ENCODE measurements at regions not wholly inside any gene's neighbourhood (a gene's known extent, or its start where the extent isn't known, plus 50 kb on each side); places are given as distances from the start of the nearest gene placed in this dataset.
"Not testable (repeated sequence)": the region's sequence is repeated elsewhere in the genome, so short reads cannot be mapped to it uniquely, and the experiment has no call there.

DNA sequence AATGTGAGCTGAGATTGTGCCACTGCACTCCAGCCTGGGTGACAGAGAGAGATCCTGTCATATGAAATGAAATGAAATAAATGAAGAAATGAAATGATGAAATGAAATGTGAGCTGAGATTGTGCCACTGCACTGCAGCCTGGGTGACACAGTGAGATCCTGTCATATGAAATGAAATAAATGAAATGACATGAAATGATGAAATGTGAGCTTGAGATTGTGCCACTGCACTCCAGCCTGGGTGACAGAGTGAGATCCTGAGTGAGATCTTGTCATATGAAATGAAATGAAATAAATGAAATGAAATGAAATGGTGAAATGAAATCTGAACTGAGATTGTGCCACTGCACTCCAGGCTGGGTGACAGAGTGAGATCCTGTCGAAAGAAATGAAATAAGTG lies 58.2 kb upstream of the FAN1 start:
- not testable (repeated sequence) for DNase-seq

Data from eye (tissue), 1 donor.